Thyroid gland (tissue), 4 donors: ENCODE measurements at regions not wholly inside any gene's neighbourhood (a gene's known extent, or its start where the extent isn't known, plus 50 kb on each side); places are given as distances from the start of the nearest gene placed in this dataset.

ENCODE experiments used
- POLR2A ChIP-seq, 2 donors: fragments of 450-650 bp; IDR thresholded peaks; one replicate each; pipeline ENCODE4 v1.6.1; 2017; ENCODE audit warnings: antibody characterized with exemption in 2 of 2, mild to moderate bottlenecking in 2 of 2, moderate library complexity in 1 of 2
- TF ChIP-seq, protein P1 (sequence below), 6 experiments: fragments of 200-600 bp in 3 of 6; fragments of 450-650 bp in 3 of 6; sonication (generic) in 3 of 6; IDR thresholded peaks; one replicate each; pipeline ENCODE4 v1.5.1; 2016 to 2019; ENCODE audit warnings: antibody characterized with exemption in 6 of 6, mild to moderate bottlenecking in 2 of 6, inconsistent platforms in 1 of 6, moderate library complexity in 1 of 6

- TF ChIP-seq, protein P1, sequence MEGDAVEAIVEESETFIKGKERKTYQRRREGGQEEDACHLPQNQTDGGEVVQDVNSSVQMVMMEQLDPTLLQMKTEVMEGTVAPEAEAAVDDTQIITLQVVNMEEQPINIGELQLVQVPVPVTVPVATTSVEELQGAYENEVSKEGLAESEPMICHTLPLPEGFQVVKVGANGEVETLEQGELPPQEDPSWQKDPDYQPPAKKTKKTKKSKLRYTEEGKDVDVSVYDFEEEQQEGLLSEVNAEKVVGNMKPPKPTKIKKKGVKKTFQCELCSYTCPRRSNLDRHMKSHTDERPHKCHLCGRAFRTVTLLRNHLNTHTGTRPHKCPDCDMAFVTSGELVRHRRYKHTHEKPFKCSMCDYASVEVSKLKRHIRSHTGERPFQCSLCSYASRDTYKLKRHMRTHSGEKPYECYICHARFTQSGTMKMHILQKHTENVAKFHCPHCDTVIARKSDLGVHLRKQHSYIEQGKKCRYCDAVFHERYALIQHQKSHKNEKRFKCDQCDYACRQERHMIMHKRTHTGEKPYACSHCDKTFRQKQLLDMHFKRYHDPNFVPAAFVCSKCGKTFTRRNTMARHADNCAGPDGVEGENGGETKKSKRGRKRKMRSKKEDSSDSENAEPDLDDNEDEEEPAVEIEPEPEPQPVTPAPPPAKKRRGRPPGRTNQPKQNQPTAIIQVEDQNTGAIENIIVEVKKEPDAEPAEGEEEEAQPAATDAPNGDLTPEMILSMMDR (IDR thresholded peaks at IDR 0.05): no peak
- no peak for TF ChIP-seq POLR2A (IDR thresholded peaks at IDR 0.05)
Observed at GRCh38 chr4:79250887-79251286, 75.0 kb downstream of the NAA11 start.
